Right lung (tissue), 2 donors: ENCODE measurements at regions not wholly inside any gene's neighbourhood (a gene's known extent, or its start where the extent isn't known, plus 50 kb on each side); places are given as distances from the start of the nearest gene placed in this dataset.
A peak's percentile ranks its signal among the peaks of the same experiment; 100 is the strongest.
"Not testable (repeated sequence)": the region's sequence is repeated elsewhere in the genome, so short reads cannot be mapped to it uniquely, and the experiment has no call there.

Experiments used
- DNase-seq, 2 donors: peaks; one replicate each; pipeline ENCODE4 v3.0.0-alpha.2; 2013

GRCh38 chr4:4666693-4667621 lies 125.1 kb upstream of the STX18 start:
- peak in 1 of 2 donors; percentile 23 for DNase-seq

- no peak for DNase-seq
These were observed 124.3 kb upstream of the STX18 start for GRCh38 chr4:4666187-4666586.

GRCh38 chr4:4664234-4664633 lies 122.4 kb upstream of the STX18 start:
- DNase-seq, result no peak

GRCh38 chr4:4663028-4663427 lies 121.2 kb upstream of the STX18 start:
- DNase-seq, result no peak

GRCh38 chr4:4662230-4662629 lies 120.4 kb upstream of the STX18 start:
- no peak for DNase-seq

GRCh38 chr4:4659871-4660651 lies 118.2 kb upstream of the STX18 start:
- no peak for DNase-seq

GRCh38 chr4:4658052-4658451 lies 116.2 kb upstream of the STX18 start:
- DNase-seq, result no peak

- DNase-seq, result no peak
These were observed 115.1 kb upstream of the STX18 start for GRCh38 chr4:4656977-4657376.

- no peak for DNase-seq
These were observed 114.1 kb upstream of the STX18 start for GRCh38 chr4:4655901-4656300.

GRCh38 chr4:4655011-4655410 lies 113.2 kb upstream of the STX18 start:
- DNase-seq, result no peak

GRCh38 chr4:4651811-4652755 lies 110.2 kb upstream of the STX18 start:
- DNase-seq, result no peak

- DNase-seq, result no peak
These were observed 105.2 kb upstream of the STX18 start for GRCh38 chr4:4647041-4647440.

- DNase-seq, result no peak
These were observed 103.9 kb upstream of the STX18 start for GRCh38 chr4:4645743-4646142.

GRCh38 chr4:4644277-4644676 lies 102.4 kb upstream of the STX18 start:
- DNase-seq, result not testable (repeated sequence)

- not testable (repeated sequence) for DNase-seq
These were observed 101.9 kb upstream of the STX18 start for GRCh38 chr4:4643743-4644142.

- no peak for DNase-seq
These were observed 101.5 kb upstream of the STX18 start for GRCh38 chr4:4643306-4643705.

- DNase-seq, result no peak
These were observed 100.7 kb upstream of the STX18 start for GRCh38 chr4:4642496-4643000.

GRCh38 chr4:4641661-4642495 lies 100.0 kb upstream of the STX18 start:
- no peak for DNase-seq

GRCh38 chr4:4641254-4641653 lies 99.4 kb upstream of the STX18 start:
- no peak for DNase-seq

GRCh38 chr4:4640692-4641091 lies 98.8 kb upstream of the STX18 start:
- no peak for DNase-seq

- DNase-seq, result no peak
These were observed 97.5 kb upstream of the STX18 start for GRCh38 chr4:4639370-4639769.
